ENCODE measurements at regions not wholly inside any gene's neighbourhood (a gene's known extent, or its start where the extent isn't known, plus 50 kb on each side); places are given as distances from the start of the nearest gene placed in this dataset.

DNA sequence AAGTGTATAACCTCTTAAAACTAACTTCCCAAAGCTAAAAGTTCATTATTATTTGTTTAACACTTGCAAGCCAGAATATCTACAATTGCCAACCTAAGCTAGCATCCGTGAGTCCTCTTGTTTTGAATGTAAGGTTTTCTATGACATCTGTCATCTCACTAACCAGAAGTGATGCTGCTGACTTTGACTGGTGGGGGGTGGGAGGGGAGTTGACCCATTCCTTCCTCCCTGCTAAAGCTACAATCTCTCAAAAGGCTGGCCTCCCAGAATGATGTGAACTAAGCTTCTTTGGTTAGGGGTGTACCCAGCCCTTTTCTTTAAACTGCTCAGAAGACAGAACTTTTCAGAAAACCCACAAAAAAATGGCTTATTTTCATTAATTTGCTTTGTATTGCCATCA, 280.6 kb downstream of the ZEB2 start:
- DNase-seq: no peak
- Histone ChIP-seq H3K9ac (ENCODE audit: low read depth in 2 of 2, low read length in 2 of 2) (no peak overlapping the region), H3K9me3 (no peaks in the 10 kb centered on the region), H3K27ac (no peak overlapping the region), H3K4me3 (no peak overlapping the region), H3K4me1 (no peaks in the 10 kb centered on the region), H3K36me3 (no peaks in the 10 kb centered on the region), H3K27me3 (no peaks in the 10 kb centered on the region)
- TF ChIP-seq, protein P1, sequence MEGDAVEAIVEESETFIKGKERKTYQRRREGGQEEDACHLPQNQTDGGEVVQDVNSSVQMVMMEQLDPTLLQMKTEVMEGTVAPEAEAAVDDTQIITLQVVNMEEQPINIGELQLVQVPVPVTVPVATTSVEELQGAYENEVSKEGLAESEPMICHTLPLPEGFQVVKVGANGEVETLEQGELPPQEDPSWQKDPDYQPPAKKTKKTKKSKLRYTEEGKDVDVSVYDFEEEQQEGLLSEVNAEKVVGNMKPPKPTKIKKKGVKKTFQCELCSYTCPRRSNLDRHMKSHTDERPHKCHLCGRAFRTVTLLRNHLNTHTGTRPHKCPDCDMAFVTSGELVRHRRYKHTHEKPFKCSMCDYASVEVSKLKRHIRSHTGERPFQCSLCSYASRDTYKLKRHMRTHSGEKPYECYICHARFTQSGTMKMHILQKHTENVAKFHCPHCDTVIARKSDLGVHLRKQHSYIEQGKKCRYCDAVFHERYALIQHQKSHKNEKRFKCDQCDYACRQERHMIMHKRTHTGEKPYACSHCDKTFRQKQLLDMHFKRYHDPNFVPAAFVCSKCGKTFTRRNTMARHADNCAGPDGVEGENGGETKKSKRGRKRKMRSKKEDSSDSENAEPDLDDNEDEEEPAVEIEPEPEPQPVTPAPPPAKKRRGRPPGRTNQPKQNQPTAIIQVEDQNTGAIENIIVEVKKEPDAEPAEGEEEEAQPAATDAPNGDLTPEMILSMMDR (IDR thresholded peaks at IDR 0.05): no peak
- intact Hi-C loops (cut with DNase I): no loop called here

DNA sequence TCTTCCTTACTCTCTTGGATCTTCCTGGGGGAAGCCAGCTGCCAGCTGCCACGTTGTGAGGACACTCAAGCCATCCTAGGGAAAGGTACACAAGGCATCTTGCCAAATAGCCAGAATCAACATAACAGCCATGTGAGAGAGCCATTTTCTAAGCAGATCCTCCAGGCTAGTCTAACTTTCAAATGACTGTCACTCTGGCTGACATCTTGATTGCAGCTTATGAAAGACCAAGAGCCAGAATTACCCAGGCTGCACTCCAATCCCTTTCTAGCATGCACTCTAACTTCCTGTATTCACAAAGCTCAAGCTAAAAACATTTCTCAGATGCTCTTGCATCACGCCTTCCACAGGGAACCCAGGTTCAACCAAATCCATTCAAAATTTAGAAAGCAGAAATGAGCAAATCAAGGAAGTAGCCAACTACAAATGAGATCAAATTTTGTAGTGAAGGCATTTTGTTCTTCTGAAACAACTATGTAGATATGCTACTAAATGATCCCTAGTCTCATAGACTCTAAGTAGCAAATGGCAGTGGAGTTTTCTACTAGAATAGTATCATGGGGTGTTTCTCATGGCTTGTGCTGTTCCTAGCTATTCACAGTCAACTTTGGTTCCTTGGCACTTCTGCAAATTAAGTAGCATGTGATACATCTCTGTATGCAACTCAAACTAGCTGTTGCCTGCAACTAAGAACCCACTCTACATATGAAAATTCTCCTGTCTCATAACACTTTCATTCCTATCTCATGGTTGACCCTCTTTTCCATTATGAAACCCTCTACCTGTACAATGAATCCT, 281.9 kb downstream of the ZEB2 start:
- no peak overlapping the region for H3K27ac ChIP-seq

DNA sequence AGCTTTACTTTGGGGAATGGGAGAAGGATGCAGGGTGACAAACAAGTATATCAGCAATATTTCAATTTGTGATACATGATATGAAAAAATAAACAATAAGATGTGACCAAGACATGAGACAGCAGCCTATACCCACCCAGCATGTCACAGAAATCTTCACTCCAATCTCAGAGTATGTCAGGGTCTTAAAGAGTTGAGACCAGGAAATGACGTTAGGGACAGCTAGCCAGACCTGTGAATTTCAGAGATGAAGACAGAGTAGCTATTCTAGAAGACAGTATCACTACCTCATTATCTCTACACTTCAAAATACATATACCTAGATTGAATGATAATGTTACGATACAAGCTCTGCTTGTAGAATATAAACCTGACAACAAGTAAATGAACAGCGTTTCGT, 282.8 kb downstream of the ZEB2 start:
- H3K4me1 ChIP-seq: no peaks in the 10 kb centered on the region
- no peaks in the 10 kb centered on the region for H3K27me3 ChIP-seq
- H3K36me3 ChIP-seq: no peaks in the 10 kb centered on the region
- no peaks in the 10 kb centered on the region for H3K9me3 ChIP-seq
- TF ChIP-seq, protein P1 (IDR thresholded peaks at IDR 0.05): no peak
- no peak for DNase-seq
- H3K27ac ChIP-seq: no peak overlapping the region
- H3K9ac ChIP-seq (ENCODE audit: low read depth in 2 of 2, low read length in 2 of 2): no peak overlapping the region
- no peak overlapping the region for H3K4me3 ChIP-seq
- intact Hi-C loops (cut with DNase I): no loop called here

More for the DNA sequence above, 281.9 kb downstream of the ZEB2 start:
- DNase-seq: no peak
- no peaks in the 10 kb centered on the region for H3K27me3 ChIP-seq
- no peak overlapping the region for H3K9ac ChIP-seq (ENCODE audit: low read depth in 2 of 2, low read length in 2 of 2)
- no peaks in the 10 kb centered on the region for H3K4me1 ChIP-seq
- H3K4me3 ChIP-seq: no peak overlapping the region
- intact Hi-C loops (cut with DNase I): no loop called here
- TF ChIP-seq, protein P1 (IDR thresholded peaks at IDR 0.05): no peak
- H3K36me3 ChIP-seq: no peaks in the 10 kb centered on the region
- no peaks in the 10 kb centered on the region for H3K9me3 ChIP-seq

DNA sequence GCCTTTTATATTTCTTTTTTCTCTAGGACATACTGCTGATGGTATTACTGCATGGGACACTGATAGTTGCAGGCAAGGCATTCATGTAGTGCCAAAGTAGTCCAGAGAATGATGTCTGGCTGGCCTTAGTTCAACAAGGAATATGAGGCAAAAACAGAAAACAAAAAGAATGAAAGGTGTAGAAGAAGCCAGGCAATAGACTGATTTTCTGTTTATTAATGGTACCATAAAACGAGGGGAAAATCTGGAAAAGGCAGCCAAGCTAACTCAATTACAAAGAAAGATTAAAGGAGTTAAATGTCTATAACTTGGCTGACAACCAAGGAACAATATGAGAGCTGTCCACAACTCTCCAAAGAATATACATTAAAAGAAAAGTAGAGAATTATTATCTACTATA, 284.9 kb downstream of the ZEB2 start:
- no peaks in the 10 kb centered on the region for H3K9me3 ChIP-seq
- H3K36me3 ChIP-seq: no peaks in the 10 kb centered on the region
- TF ChIP-seq, protein P1 (IDR thresholded peaks at IDR 0.05): no peak
- H3K27ac ChIP-seq: no peak overlapping the region
- H3K27me3 ChIP-seq: no peaks in the 10 kb centered on the region
- no peak for DNase-seq
- intact Hi-C loops (cut with DNase I): no loop called here
- no peak overlapping the region for H3K4me3 ChIP-seq
- H3K9ac ChIP-seq (ENCODE audit: low read depth in 2 of 2, low read length in 2 of 2): no peak overlapping the region
- H3K4me1 ChIP-seq: no peaks in the 10 kb centered on the region

DNA sequence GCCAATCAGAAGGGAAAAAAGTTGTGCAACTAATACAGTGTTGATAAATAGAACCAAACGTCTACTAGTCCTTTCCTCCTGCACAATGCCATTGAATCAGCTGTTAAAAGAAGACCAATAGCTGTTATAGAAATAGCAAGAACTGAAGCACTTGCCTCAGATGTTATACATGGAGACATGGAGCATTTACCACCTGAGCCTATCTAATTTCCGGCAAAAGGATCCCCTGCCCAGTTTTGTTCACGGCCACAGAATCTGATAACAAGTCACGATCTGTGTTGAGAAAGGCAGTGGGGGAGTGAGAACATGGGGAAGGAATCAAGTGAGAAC, 285.4 kb downstream of the ZEB2 start:
- DNase-seq: no peak
- Histone ChIP-seq H3K9ac (ENCODE audit: low read depth in 2 of 2, low read length in 2 of 2) (no peak overlapping the region), H3K27me3 (no peaks in the 10 kb centered on the region), H3K4me1 (no peaks in the 10 kb centered on the region), H3K27ac (no peak overlapping the region), H3K36me3 (no peaks in the 10 kb centered on the region), H3K9me3 (no peaks in the 10 kb centered on the region), H3K4me3 (no peak overlapping the region)
- intact Hi-C loops (cut with DNase I): no loop called here
- TF ChIP-seq, protein P1 (IDR thresholded peaks at IDR 0.05): no peak
